Left lobe of liver (tissue), 2 donors: ENCODE measurements at regions not wholly inside any gene's neighbourhood (a gene's known extent, or its start where the extent isn't known, plus 50 kb on each side); places are given as distances from the start of the nearest gene placed in this dataset.
A peak's percentile ranks its signal among the peaks of the same experiment; 100 is the strongest.

Experiments used
- ATAC-seq: fragments of 200-7000 bp; cut with Tn5 transposase; one replicate; pipeline ENCODE4 v1.9.1; 2020; ENCODE audit warnings: mild to moderate bottlenecking, moderate library complexity
- DNase-seq: peaks from one replicate; pipeline ENCODE4 v3.0.0-alpha.2; 2020; ENCODE audit warnings: low spot score
- donor health status: DM: no; HTN: no; CAD: no; lungs with moderate emphysema.
- donor health status: DM: no; HTN: yes; CAD: no.

DNA sequence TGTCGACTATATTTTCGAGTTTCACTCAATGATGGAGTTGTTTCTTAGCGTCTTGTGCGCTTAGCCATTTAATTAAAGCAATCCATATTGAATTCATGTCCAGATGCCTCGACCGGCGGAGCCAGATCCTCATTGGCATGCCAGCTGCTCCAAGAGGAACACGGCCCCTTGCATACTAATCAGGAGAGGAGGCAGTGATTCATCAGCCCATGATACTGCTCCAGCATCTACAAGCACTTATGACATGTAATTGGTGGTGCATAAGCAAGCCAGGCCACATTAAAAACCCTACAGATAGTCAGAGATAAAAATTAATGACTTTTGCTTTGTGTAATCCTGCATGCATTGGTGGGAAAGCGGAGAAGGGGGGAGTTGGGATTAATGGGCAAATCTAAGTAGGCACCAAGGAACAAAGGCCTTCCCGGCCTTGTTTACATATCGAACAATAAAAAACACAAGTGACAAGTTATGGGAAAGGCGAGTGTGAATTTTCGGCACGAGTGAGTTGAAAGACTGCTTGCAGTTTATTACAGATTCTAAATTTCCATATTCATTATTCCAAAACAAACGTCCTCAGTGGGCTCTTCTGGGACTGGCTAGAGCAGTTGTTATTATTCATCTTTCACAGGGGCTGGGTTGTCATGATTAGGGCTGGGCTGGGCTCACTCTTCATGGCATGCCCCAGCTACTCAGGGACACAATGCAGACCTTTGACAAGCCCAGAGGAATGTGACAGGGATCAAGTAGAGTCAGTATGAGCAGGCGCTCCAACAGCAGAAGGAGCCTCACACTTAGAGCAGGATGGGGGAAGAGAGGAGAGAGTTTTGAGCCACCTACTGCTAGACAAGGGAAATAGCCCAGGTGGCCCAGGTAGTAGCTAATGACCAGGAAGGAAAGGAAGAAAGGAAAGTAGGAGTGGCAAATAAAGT lies 281.7 kb upstream of the ZFHX3 start:
- DNase-seq: no peak
- no peak for ATAC-seq

DNA sequence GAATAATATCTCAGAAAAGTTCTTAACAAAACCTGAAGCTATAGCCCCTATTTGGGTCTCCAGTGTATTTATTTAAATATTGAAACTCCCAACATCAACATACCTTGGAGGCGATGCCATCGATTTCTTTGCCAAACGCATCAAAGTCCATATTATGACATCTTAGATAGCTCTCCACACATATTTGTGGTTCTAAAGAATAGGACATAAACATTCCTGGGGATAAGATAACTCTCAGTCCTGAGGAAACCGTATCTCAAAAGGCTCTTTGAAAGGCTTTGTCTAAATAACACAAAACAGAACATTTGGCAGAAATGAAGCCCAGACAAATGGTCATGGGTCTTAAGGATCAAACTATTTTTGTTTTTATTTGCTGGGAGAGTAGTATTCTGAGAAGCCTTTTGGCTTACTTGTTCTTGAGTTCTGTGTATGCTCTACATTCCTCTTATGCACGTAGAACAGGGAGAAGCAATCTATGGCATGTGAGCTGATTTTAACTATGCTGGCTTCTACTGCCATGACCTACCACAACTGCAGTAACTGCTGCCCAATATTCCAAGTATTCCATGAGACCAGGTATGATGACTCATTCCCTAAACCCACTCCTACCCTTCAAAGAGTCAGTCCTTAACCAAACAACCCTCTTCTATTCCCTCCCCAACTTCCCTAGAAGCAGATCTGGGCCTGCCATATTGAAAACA lies 279.0 kb upstream of the ZFHX3 start:
- ATAC-seq: no peak
- no peak for DNase-seq

DNA sequence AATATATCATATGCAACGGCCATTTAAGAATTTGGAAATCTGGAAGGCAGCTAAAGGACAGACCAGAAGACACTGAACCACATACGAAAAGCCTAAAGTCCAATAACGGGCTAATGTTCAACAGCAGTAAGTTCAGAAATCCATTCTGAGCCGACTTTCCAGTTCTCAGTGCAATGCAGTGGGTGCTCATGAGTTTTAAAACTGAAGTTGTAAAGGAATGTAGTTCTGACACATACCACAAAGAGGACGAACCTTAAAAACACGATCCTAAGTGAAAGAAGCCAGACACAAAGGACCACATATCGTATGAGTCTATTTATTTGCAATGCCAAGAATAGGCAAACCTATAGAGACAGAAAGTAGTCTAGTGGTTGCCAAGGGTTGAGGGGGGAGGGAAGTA lies 278.3 kb upstream of the ZFHX3 start:
- no peak for DNase-seq
- no peak for ATAC-seq

DNA sequence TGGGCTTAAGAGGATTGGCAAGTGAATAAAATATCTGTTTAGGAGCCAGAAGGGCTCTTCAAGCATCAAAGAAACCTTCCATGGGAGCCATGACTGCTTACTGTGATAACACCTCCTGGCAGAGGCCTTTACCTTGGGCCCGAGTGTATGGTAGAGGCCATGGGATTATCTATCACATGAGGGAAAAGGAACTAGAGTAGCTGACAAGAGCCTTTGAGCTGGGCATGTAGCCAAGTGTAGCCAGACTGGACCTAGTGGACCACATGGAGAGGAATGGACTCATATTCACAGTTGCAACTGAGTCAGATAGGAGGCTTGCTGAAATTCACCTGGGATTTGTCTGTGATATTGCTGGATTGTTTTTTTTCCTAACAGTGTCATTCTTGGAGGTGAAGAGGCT lies 276.0 kb upstream of the ZFHX3 start:
- ATAC-seq: peak; percentile 29
- no peak for DNase-seq

DNA sequence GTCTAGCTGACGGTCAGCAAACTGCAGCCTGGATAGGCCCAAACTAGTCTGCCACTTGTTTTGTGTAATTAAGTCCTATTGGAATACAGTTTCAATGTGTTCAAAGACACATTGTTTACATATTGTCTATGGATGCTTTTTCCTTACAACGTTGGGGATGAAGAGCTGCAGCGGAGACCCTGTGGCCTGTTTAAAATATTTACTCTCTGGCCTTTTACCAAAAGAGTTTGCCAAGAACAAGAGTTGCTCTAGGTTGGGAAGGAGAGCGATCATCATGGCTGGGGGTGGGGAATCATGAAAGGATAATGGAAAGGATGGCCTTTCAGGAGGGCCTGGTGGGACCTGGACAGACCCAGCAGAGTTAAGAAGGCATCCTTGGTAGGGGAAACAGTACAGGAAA lies 274.9 kb upstream of the ZFHX3 start:
- ATAC-seq (no peak), DNase-seq (no peak)

DNA sequence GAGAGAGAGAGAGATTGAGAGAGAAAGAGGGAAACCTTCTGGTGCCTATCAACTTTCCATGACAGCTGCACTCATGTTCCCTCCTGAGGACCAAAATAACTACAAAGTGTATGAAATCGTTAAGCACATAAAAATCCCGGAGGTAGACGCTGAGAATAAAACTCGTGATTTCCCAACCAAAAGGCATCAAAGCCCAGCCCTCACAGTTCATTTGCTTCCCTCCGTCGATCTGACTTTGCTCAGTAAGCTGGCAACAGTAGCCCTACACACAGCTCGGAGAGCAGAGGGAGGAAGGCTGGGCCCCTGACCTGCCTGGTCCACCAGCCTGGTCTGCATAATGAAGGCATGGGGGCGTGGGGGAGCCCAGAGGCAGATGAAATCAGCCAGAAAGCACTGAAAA lies 273.9 kb upstream of the ZFHX3 start:
- ATAC-seq (no peak), DNase-seq (no peak)

DNA sequence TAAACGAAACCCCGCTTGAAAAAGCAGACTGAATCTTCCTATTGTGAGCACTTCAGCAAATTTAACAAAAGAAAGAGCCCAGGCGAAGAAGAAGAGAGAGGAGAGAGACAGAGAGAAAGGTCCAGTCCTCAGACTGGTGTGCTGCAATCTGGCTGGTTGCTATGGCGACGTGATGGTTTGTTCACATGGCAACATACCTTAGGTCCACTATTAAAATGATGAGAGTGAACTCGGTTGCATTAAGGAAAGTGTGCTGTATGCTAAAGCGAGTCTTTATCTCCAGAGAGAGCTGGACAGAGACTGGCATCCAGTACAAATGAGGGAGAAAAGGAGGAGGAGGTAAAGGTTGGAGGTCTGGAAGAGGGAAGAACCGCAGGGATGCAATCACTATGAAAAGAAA lies 271.8 kb upstream of the ZFHX3 start:
- no peak for DNase-seq
- ATAC-seq: no peak

DNA sequence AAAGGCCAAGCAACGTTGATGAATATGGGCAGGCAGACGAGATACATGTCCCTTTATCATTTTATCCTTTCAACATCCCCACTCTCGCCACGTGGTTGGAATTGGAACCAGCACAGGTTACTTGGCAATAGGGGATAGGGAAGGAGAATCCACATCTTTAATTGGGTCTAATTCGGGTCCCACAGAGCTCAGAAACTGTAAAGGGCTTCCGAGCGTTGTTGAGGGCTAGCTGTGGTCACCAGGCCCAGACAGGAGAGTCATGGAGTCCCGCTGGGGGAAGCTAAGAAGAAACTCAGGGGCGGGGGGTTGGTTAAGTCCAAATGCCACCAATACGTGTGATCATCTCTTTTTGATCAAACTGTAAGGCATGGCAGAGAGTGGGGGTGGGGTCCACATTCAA lies 271.3 kb upstream of the ZFHX3 start:
- ATAC-seq: no peak

DNA sequence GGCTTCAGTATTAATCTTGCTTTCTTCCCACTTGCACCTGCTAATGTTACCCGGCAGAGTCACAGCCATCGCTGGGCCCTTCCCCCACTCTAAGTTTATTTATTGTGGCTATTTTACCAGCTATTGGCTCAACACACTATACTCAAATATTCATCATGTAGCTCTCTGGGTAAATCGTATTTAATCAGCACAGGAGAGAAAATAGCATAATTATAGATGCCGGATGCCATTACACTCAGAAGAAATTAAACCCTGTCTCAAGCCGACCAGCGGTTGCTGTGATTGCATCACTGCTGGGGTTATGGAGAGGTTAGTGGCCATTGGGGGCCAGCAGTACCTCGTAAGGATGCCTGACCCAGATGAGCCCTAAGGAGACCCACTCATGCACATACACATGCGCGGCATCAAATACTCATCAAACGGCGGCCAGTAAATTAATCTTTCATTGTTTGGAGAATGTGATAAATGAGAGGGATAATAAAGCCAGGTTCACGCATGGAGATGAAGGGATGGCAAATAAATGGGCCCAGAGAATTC lies 269.5 kb upstream of the ZFHX3 start:
- no peak for DNase-seq
- no peak for ATAC-seq

More for the DNA sequence above, 271.3 kb upstream of the ZFHX3 start:
- DNase-seq: no peak

DNA sequence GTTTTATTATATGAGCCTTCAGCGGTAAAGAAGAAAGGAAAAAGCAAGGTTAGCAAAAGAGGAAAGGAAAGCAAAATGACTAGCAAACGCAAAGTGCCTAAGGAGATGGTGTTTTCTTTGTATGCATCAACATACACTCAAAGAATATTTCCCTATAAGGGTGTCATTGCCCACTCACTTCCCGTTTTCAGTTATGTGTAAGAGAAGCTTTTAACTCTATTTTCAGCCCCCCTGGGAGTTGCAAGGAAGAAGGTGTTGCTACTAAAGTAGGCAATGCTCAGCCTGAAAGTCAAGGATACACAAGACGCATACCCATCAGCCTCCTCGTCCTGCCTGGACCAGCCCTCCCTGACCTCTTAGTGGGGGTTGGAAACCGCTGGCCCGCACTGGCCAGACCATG lies 267.7 kb upstream of the ZFHX3 start:
- ATAC-seq: no peak
- DNase-seq: no peak

DNA sequence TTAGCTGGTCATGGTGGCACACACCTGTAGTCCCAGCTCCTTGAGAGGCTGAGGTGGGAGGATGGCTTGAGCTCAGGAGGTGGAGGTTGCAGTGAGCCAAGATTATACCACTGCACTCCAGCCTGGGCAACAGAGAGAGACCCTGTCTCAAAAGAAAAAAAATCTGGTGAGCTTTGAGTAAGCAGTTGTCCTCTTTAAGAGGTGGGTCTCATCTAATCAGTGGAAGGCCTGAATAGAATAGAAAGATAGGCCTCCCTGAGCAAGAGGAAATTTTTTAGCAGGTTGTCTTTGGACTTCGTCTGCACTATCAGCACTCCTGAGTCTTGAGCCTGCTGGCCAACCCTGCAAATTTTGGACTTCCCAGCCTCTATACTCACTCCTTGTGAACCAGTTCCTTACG lies 266.0 kb upstream of the ZFHX3 start:
- ATAC-seq: no peak

DNA sequence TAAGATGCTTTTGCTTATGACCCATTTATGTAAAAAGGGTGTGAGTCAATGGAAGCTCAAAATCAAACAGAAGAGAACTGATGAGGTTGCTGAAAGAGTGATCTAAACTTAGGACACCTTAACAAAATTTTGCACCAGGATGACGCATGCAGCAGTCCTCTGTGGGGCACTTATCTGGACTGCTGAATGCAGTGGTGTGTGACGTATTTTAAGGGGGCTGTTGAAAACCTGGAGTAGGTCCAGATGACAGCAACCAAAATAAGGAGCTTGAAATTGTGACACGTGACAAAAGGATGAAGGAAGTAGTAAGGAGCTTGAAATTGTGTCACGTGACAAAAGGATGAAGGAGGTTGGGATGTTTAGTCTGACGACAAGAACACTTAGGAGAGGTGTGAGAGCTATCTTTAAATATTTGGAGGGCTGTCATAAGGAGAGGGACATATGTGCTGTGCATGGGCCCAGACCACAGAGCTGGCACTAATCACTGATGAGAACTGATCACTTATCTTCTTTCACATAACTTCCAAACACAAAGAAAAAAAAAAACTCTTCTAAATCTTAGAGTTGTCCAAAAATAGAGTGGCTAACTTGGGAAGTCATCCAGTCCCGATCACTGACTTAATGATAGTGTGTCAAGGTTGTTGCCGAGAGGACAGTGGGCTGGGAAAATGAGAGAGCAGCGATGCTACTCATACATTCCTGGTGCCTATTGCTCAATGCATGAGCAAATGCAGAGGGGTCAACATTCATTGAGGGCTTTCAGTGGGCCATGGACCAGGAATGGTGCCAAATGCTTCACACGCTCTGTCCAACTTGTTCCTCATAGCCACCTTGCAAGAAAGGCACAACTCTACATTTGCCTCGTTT lies 264.2 kb upstream of the ZFHX3 start:
- ATAC-seq: no peak
- no peak for DNase-seq

More for the DNA sequence above, 266.0 kb upstream of the ZFHX3 start:
- DNase-seq: no peak

DNA sequence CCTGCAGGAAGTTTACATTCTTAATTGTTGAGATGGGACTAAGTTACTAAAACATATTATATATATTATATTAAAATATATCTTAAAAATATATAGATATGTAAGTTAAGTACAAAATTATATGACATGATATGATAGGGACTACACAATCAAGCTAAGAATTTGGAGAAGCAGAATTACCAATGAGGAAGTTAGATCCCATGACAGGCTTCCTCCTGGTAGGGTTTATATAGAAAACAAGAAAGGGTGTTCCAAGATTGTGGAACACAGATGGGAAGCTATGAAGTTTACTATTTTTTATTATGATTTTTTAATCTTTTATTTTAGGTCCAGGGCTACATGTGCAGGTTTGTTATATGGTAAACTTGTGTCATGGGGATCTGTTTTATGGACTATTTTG lies 260.8 kb upstream of the ZFHX3 start:
- ATAC-seq (no peak), DNase-seq (no peak)

DNA sequence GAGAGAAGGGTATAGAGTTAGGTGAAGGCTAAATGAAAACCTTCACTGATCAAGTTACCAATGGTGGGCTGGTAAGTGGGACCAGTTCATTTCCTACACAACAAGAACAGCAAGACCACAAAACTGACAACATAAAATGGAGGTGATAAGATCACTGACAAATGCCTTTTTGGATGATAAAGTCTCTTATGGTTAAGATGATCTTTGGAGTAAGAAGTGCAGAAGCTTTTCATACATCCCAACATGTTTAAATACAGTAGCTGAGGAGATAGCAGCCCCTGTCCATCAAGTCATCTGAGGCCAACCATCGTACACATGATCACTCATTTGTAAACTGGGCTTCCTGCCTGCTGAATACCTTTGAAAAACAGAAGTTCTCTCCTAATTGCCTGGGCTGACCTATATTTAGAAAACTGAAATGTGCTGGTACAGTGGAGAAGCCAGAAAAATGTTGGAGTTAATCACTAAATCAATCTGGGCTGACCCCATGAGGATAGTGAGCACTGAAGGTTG lies 259.0 kb upstream of the ZFHX3 start:
- no peak for ATAC-seq
- no peak for DNase-seq

DNA sequence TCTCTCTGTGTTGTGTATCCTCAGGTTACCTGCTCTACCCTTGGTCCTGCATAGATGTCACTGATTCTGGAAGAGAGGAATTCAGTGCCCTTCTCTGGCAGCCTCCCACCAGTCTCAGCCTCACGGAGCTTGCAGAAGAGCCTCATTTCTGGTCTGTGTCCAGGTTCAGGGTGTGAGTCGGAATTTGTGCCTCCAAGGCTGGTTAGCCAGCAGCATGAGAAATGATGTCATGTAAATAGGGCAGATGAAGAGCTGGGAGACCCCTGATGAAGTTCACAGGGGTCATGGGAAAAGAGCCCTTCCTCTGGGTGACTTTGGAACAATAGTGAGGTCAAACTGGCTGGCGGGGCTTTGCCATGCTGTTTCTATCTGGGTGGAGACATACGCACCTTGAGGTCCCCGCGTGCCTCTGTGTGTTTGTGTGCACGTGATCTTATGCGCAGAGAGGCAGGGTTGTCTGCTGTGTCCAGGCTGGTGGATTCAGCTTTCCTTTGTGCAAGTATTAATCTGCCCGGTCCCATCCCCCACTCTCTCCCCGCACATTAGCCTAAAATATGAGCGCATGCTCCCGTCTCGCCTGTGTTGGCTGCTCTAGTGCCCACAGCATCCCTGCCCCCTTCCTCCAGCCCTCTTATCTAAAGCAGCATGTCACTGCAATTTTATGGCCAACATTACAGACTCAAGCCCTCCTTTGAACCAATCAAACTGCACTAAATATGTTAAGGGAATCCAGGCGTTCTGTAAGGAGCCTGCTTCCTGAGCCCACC lies 256.3 kb upstream of the ZFHX3 start:
- ATAC-seq (no peak), DNase-seq (no peak)

DNA sequence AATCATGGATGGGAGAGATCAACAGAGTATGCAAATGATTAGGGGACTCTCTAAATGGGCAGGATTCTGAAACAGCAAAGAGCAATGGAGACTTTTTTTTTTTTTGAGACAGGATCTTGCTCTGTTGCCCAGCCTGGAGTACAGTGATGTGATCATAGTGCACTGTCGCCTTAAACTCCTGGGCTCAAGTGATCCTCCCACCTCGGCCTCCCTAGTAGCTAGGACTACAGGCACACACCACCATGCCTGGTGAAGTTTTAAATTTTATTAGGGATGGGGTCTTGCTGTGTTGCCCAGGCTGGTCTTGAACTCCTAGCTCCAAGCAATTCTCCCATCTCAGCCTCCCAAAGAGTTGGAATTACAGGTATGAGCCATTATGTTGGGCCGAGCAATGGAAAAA lies 255.0 kb upstream of the ZFHX3 start:
- DNase-seq (no peak), ATAC-seq (no peak)

DNA sequence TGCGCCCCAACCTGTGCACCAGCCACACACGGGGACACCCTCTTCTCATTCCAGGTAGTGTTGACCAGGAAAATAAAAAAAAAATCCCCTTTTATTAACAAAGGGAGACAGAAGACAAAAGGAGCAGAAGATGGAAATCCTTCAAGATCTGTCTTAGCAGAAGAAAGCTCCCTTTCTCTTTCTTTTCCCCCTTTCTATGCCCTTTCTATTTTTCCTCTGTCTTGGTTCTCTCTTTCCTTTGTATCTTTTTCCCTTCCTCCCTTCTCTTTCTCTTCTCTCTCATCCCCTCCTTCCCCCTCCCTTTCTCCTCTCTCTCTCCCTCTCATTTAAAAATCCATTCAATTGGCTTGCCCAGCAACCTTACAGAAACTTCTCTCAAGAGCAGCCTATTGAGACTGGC lies 254.1 kb upstream of the ZFHX3 start:
- ATAC-seq (no peak), DNase-seq (no peak)

DNA sequence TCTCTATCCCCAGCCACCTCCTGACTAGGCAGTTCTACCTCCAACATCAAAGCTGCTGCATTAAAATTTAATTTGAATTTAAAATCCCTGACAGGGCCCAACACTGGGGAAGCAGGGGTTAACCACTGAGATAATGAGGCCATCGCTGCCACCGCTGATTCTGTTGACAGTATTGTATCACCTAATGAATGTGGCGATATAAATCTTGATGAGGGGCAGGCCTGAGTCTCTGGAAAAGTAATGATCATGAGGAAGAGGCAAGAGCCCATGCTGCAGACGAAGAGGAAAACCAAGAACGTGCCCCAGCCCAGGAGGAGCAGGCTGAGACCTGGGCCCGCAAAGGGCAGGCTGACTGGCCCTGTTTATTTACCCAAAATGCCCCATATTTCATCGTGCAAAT lies 251.4 kb upstream of the ZFHX3 start:
- DNase-seq (no peak), ATAC-seq (no peak)

DNA sequence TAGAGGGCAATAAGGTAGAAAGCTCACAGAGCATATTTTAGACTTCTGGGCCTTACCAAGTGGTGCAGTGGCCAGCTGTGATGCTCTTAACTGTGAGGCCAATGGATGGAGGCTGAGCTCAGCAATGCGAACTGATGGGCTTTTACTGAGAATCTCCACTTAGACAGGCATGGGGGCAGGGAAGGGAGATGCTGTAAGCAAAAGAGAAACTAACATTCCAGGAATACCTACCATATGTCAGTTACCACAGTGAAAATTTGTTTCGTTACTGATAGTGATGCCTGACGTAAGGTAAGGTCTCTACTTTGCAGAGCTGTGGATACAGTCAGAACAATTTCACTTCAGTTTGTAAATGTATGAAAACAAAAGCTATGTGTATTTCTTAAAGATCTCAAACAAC lies 250.6 kb upstream of the ZFHX3 start:
- no peak for DNase-seq
- no peak for ATAC-seq

DNA sequence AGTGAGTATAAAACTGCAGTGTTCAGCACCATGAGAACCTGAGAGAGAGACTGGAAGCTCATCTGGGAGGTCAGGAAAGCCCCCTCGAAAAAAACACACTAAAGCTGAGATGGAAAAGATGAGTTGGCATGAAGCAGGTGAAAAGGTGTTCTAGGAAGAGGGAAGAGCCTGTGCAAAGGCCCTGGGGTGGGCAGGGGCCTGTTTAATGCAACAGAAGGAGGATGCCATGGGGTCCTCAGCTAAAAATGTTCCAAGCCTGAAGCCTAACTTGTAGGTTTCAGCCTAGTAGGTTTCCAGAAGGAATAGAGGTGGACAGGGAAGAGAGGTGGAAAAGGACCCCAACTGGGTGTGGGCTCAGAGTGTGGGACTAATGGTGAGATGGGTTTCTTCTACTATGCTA lies 242.3 kb upstream of the ZFHX3 start:
- DNase-seq: no peak
- ATAC-seq: no peak
